Suprapubic skin (tissue), 3 donors: ENCODE measurements at regions not wholly inside any gene's neighbourhood (a gene's known extent, or its start where the extent isn't known, plus 50 kb on each side); places are given as distances from the start of the nearest gene placed in this dataset.

Source experiments
- CTCF ChIP-seq, 2 donors: fragments of 200-600 bp in 1 of 2; fragments of 450-650 bp in 1 of 2; sonication (generic) in 1 of 2; IDR thresholded peaks; one replicate each; pipeline ENCODE4 v1.5.1; 2016 to 2019; ENCODE audit warnings: antibody characterized with exemption in 2 of 2, mild to moderate bottlenecking in 1 of 2, moderate library complexity in 1 of 2
- EP300 ChIP-seq: sonication (generic); formaldehyde crosslinking; IDR thresholded peaks from one replicate; pipeline ENCODE4 v1.6.1; 2017; ENCODE audit warnings: antibody characterized with exemption

DNA sequence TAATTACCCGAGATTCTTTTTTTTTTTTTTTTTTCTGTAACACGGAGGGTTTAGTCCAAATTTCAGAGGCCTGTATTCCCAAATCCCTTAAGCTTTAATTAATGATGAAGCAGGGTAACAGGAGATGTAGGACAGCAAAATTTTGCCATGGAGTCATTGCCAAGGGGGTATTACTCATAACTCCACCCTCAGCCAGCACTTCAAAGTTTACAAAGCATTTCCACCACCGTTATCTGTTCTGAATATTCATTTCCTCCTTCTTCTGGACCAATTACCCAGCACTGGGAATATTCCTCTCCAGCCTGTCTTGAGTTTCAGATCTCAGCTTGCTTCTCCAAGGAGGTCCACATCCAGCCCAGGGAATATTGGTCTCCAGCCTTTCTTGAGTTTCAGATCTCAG, 747.5 kb upstream of the EEF2KMT start:
- TF ChIP-seq EP300 (no peak), CTCF (IDR thresholded peaks at IDR 0.05) (no peak)
